HEK293 (cell line): ENCODE measurements at regions not wholly inside any gene's neighbourhood (a gene's known extent, or its start where the extent isn't known, plus 50 kb on each side); places are given as distances from the start of the nearest gene placed in this dataset.

Experiments
- CTCF ChIA-PET: fragments of 350-600 bp; formaldehyde crosslinking; extraction: SDS; loops from one replicate; lab custom pipeline; 2021; ENCODE audit warnings: antibody characterized with exemption; lab: Yijun Ruan, JAX
- POLR2A ChIA-PET: fragments of 300-600 bp; formaldehyde crosslinking; extraction: SDS; loops from one replicate; lab custom pipeline; 2020; ENCODE audit warnings: antibody characterized with exemption, inconsistent platforms; lab: Yijun Ruan, JAX
- H3K27ac ChIP-seq: fragments of 200-500 bp; sonication (Bioruptor generic); 2 replicates; pipeline ENCODE4 v1.5.1; 2014; ENCODE audit warnings: low read depth, low read length, control low read depth, inconsistent platforms; ENCODE audit errors: extremely low read depth
- H3K36me3 ChIP-seq, 2 experiments: fragments of 200-500 bp in 1 of 2; sonication (Bioruptor generic) in 1 of 2; 1 replicate in 1 of 2; 2 replicates in 1 of 2; pipeline ENCODE4 v1.5.1; 2014 to 2017; ENCODE audit warnings: inconsistent platforms in 2 of 2, low read length in 2 of 2; ENCODE audit not compliant: control insufficient read depth in 2 of 2, insufficient read depth in 1 of 2
- H3K4me1 ChIP-seq: fragments of 200-500 bp; sonication (Bioruptor generic); 2 replicates; pipeline ENCODE4 v1.5.1; 2014; ENCODE audit warnings: mild to moderate bottlenecking, low read length, inconsistent platforms; ENCODE audit not compliant: control insufficient read depth, insufficient read depth
- H3K4me3 ChIP-seq: 2 replicates; pipeline ENCODE4 v1.5.1; 2011; ENCODE audit warnings: low read depth, mild to moderate bottlenecking, control low read depth, low read length, moderate library complexity
- H3K9me3 ChIP-seq: fragments of 200-500 bp; sonication (Bioruptor generic); 2 replicates; pipeline ENCODE4 v1.5.1; 2014; ENCODE audit warnings: low read depth, low read length, inconsistent platforms; ENCODE audit not compliant: control insufficient read depth, insufficient read depth
- HOXD13 ChIP-seq: sonication (generic); formaldehyde crosslinking; IDR thresholded peaks from 2 replicates; pipeline ENCODE4 v1.8.0; 2022; ENCODE audit warnings: missing genetic modification reagents, borderline replicate concordance
- IKZF3 ChIP-seq: fragments of 450-650 bp; IDR thresholded peaks from 2 replicates; pipeline ENCODE4 v1.5.0; 2018; ENCODE audit warnings: missing biosample characterization, mild to moderate bottlenecking, missing genetic modification characterization, moderate library complexity
- PRDM1 ChIP-seq: fragments of 450-650 bp; formaldehyde crosslinking; IDR thresholded peaks from 2 replicates; pipeline ENCODE4; 2016; ENCODE audit warnings: missing biosample characterization, missing genetic modification characterization
- SALL2 ChIP-seq: fragments of 450-650 bp; formaldehyde crosslinking; IDR thresholded peaks from 2 replicates; pipeline ENCODE4 v1.5.0; 2017; ENCODE audit warnings: missing biosample characterization, mild to moderate bottlenecking, missing genetic modification characterization, borderline replicate concordance
- YY1 ChIP-seq: fragments of 450-650 bp; formaldehyde crosslinking; IDR thresholded peaks from 2 replicates; pipeline ENCODE4 v1.5.1; 2018; ENCODE audit warnings: missing biosample characterization, missing genetic modification characterization
- ZFP69B ChIP-seq: fragments of 450-650 bp; formaldehyde crosslinking; IDR thresholded peaks from 2 replicates; pipeline ENCODE4 v1.5.1; 2016; ENCODE audit warnings: missing biosample characterization, missing genetic modification characterization
- ZNF157 ChIP-seq: fragments of 450-650 bp; formaldehyde crosslinking; IDR thresholded peaks from 2 replicates; pipeline ENCODE4 v1.5.1; 2016; ENCODE audit warnings: missing biosample characterization, missing genetic modification characterization
- ZNF175 ChIP-seq: fragments of 450-650 bp; formaldehyde crosslinking; IDR thresholded peaks from 2 replicates; pipeline ENCODE4 v1.5.1; 2016; ENCODE audit warnings: missing biosample characterization, missing genetic modification characterization
- ZNF2 ChIP-seq: fragments of 450-650 bp; formaldehyde crosslinking; IDR thresholded peaks from 2 replicates; pipeline ENCODE4 v1.5.1; 2016; ENCODE audit warnings: missing biosample characterization, missing genetic modification characterization
- ZNF354C ChIP-seq: fragments of 450-650 bp; formaldehyde crosslinking; IDR thresholded peaks from 2 replicates; pipeline ENCODE4 v1.5.1; 2016; ENCODE audit warnings: missing biosample characterization, missing genetic modification characterization, low read depth, borderline replicate concordance
- ZNF416 ChIP-seq: fragments of 450-650 bp; formaldehyde crosslinking; IDR thresholded peaks from 2 replicates; pipeline ENCODE4 v1.5.1; 2016; ENCODE audit warnings: missing biosample characterization, missing genetic modification characterization
- ZNF518A ChIP-seq: fragments of 450-650 bp; formaldehyde crosslinking; conservative IDR thresholded peaks from 2 replicates; pipeline ENCODE4 v1.5.1; 2016; ENCODE audit warnings: low read depth, missing biosample characterization, missing genetic modification characterization
- ZNF544 ChIP-seq: fragments of 450-650 bp; formaldehyde crosslinking; IDR thresholded peaks from 2 replicates; pipeline ENCODE4 v1.5.0; 2017; ENCODE audit warnings: missing biosample characterization, missing genetic modification characterization
- ZNF555 ChIP-seq: fragments of 450-650 bp; formaldehyde crosslinking; conservative IDR thresholded peaks from 2 replicates; pipeline ENCODE4 v1.5.1; 2017; ENCODE audit warnings: missing biosample characterization, mild to moderate bottlenecking, missing genetic modification characterization, inconsistent platforms
- ZNF585B ChIP-seq: fragments of 450-650 bp; formaldehyde crosslinking; IDR thresholded peaks from 2 replicates; pipeline ENCODE4 v1.5.1; 2016; ENCODE audit warnings: missing biosample characterization, missing genetic modification characterization
- ZNF600 ChIP-seq: fragments of 450-650 bp; formaldehyde crosslinking; IDR thresholded peaks from 2 replicates; pipeline ENCODE4 v1.5.1; 2016; ENCODE audit warnings: missing biosample characterization, missing genetic modification characterization
- ZNF639 ChIP-seq: fragments of 450-650 bp; formaldehyde crosslinking; IDR thresholded peaks from 2 replicates; pipeline ENCODE4 v1.5.1; 2016; ENCODE audit warnings: missing biosample characterization, missing genetic modification characterization
- ZNF843 ChIP-seq: fragments of 450-650 bp; formaldehyde crosslinking; IDR thresholded peaks from 2 replicates; pipeline ENCODE4 v1.5.1; 2016; ENCODE audit warnings: missing biosample characterization, missing genetic modification characterization
- ZSCAN16 ChIP-seq: fragments of 450-650 bp; formaldehyde crosslinking; IDR thresholded peaks from 2 replicates; pipeline ENCODE4 v1.5.1; 2016; ENCODE audit warnings: missing biosample characterization, missing genetic modification characterization
- TF ChIP-seq, protein P1 (sequence below): fragments of 450-650 bp; formaldehyde crosslinking; IDR thresholded peaks from 2 replicates; pipeline ENCODE4 v1.5.1; 2016; ENCODE audit warnings: missing biosample characterization, missing genetic modification characterization

- CTCF ChIA-PET, result no interaction called here
Measured at GRCh38 chr4:123898946-123899666, 502.5 kb downstream of the SPRY1 start.

GRCh38 chr4:123904882-123905281, 508.3 kb downstream of the SPRY1 start:
- no peaks in the 10 kb centered on the region for H3K36me3 ChIP-seq
- no peak overlapping the region for H3K27ac ChIP-seq
- no peaks in the 10 kb centered on the region for H3K9me3 ChIP-seq
- no peaks in the 10 kb centered on the region for H3K4me1 ChIP-seq
- H3K4me3 ChIP-seq, result no peak overlapping the region
- CTCF ChIA-PET, result no interaction called here
- TF ChIP-seq ZNF157, result no peak
- TF ChIP-seq PRDM1, result no peak
- TF ChIP-seq ZNF175 (tag by site-specific recombination), result no peak
- no peak for TF ChIP-seq ZNF2 (tag by site-specific recombination)
- TF ChIP-seq ZNF585B (tag by site-specific recombination), result peak; percentile 41
- TF ChIP-seq ZNF354C, result no peak
- TF ChIP-seq, all 188 proteins: peak for 1
- POLR2A ChIA-PET, result no interaction called here

More at GRCh38 chr4:123898946-123899666, 502.5 kb downstream of the SPRY1 start:
- H3K9me3 ChIP-seq, result no peaks in the 10 kb centered on the region
- TF ChIP-seq ZFP69B (tag by site-specific recombination), result no peak
- no peak for TF ChIP-seq ZNF416
- TF ChIP-seq IKZF3 (tag by site-specific recombination), result no peak
- TF ChIP-seq HOXD13 (CRISPR knock-in tag), result no peak
- no peak for TF ChIP-seq YY1 (tag by site-specific recombination)
- no peak for TF ChIP-seq ZNF555 (tag by site-specific recombination)
- no peak for TF ChIP-seq ZNF639
- TF ChIP-seq ZNF518A, result no peak
- no peaks in the 10 kb centered on the region for H3K4me1 ChIP-seq
- POLR2A ChIA-PET, result no interaction called here
- no peak overlapping the region for H3K4me3 ChIP-seq
- no peaks in the 10 kb centered on the region for H3K36me3 ChIP-seq
- H3K27ac ChIP-seq, result no peak overlapping the region

GRCh38 chr4:123913598-123913997, 517.0 kb downstream of the SPRY1 start:
- H3K4me1 ChIP-seq, result no peaks in the 10 kb centered on the region
- ChIA-PET CTCF (interaction anchor here (0.9 kb wide), 1 partner anchor 1052 kb away, joined by 3 read pairs; no protein-coding TSS in a partner anchor), POLR2A (no interaction called here)
- H3K9me3 ChIP-seq, result no peaks in the 10 kb centered on the region
- no peaks in the 10 kb centered on the region for H3K36me3 ChIP-seq
- H3K27ac ChIP-seq, result no peak overlapping the region
- no peak overlapping the region for H3K4me3 ChIP-seq
- no peak for TF ChIP-seq IKZF3 (tag by site-specific recombination)
- TF ChIP-seq ZNF2 (tag by site-specific recombination), result no peak
- TF ChIP-seq ZSCAN16 (tag by site-specific recombination), result no peak
- TF ChIP-seq SALL2 (tag by site-specific recombination), result no peak
- no peak for TF ChIP-seq ZNF843 (tag by site-specific recombination)
- TF ChIP-seq ZNF600 (tag by site-specific recombination), result no peak
- TF ChIP-seq, protein P1, sequence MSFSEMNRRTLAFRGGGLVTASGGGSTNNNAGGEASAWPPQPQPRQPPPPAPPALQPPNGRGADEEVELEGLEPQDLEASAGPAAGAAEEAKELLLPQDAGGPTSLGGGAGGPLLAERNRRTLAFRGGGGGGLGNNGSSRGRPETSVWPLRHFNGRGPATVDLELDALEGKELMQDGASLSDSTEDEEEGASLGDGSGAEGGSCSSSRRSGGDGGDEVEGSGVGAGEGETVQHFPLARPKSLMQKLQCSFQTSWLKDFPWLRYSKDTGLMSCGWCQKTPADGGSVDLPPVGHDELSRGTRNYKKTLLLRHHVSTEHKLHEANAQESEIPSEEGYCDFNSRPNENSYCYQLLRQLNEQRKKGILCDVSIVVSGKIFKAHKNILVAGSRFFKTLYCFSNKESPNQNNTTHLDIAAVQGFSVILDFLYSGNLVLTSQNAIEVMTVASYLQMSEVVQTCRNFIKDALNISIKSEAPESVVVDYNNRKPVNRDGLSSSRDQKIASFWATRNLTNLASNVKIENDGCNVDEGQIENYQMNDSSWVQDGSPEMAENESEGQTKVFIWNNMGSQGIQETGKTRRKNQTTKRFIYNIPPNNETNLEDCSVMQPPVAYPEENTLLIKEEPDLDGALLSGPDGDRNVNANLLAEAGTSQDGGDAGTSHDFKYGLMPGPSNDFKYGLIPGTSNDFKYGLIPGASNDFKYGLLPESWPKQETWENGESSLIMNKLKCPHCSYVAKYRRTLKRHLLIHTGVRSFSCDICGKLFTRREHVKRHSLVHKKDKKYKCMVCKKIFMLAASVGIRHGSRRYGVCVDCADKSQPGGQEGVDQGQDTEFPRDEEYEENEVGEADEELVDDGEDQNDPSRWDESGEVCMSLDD (tag by site-specific recombination), result no peak
- TF ChIP-seq ZNF544 (tag by site-specific recombination), result no peak
